ENCODE measurements at regions not wholly inside any gene's neighbourhood (a gene's known extent, or its start where the extent isn't known, plus 50 kb on each side); places are given as distances from the start of the nearest gene placed in this dataset.

- no peak overlapping the region for H3K4me3 ChIP-seq (ENCODE audit: low read depth, low read length)
- no peak for DNase-seq (ENCODE audit: low read depth)
- no peak for TF ChIP-seq CTCF (IDR thresholded peaks at IDR 0.05; ENCODE audit: insufficient read depth, low read depth, low read length, missing control alignments)
Observed at GRCh38 chr11:109508943-109509342, 87.0 kb downstream of the C11orf87 start.

- no peak overlapping the region for H3K4me3 ChIP-seq (ENCODE audit: low read depth, low read length)
- TF ChIP-seq CTCF (IDR thresholded peaks at IDR 0.05; ENCODE audit: insufficient read depth, low read depth, low read length, missing control alignments) = no peak
Observed at GRCh38 chr11:109510316-109510715, 88.3 kb downstream of the C11orf87 start.

GRCh38 chr11:109511598-109511997, 89.6 kb downstream of the C11orf87 start:
- TF ChIP-seq CTCF (IDR thresholded peaks at IDR 0.05; ENCODE audit: insufficient read depth, low read depth, low read length, missing control alignments) = no peak
- no peak overlapping the region for H3K4me3 ChIP-seq (ENCODE audit: low read depth, low read length)
- DNase-seq (ENCODE audit: low read depth) = no peak

More at GRCh38 chr11:109510316-109510715, 88.3 kb downstream of the C11orf87 start:
- no peak for DNase-seq (ENCODE audit: low read depth)

- TF ChIP-seq CTCF (IDR thresholded peaks at IDR 0.05; ENCODE audit: insufficient read depth, low read depth, low read length, missing control alignments) = no peak
- no peak overlapping the region for H3K4me3 ChIP-seq (ENCODE audit: low read depth, low read length)
- no peak for DNase-seq (ENCODE audit: low read depth)
Observed at GRCh38 chr11:109512249-109512648, 90.3 kb downstream of the C11orf87 start.

GRCh38 chr11:109512680-109513079, 90.7 kb downstream of the C11orf87 start:
- no peak for TF ChIP-seq CTCF (IDR thresholded peaks at IDR 0.05; ENCODE audit: insufficient read depth, low read depth, low read length, missing control alignments)
- DNase-seq (ENCODE audit: low read depth) = peak; percentile 5

GRCh38 chr11:109514313-109515018, 92.5 kb downstream of the C11orf87 start:
- H3K4me3 ChIP-seq (ENCODE audit: low read depth, low read length) = no peak overlapping the region
- no peak for DNase-seq (ENCODE audit: low read depth)
- TF ChIP-seq CTCF (IDR thresholded peaks at IDR 0.05; ENCODE audit: insufficient read depth, low read depth, low read length, missing control alignments) = no peak

More at GRCh38 chr11:109512680-109513079, 90.7 kb downstream of the C11orf87 start:
- H3K4me3 ChIP-seq (ENCODE audit: low read depth, low read length) = no peak overlapping the region

GRCh38 chr11:109519253-109519652, 97.3 kb downstream of the C11orf87 start:
- DNase-seq (ENCODE audit: low read depth) = no peak
- no peak for TF ChIP-seq CTCF (IDR thresholded peaks at IDR 0.05; ENCODE audit: insufficient read depth, low read depth, low read length, missing control alignments)
- H3K4me3 ChIP-seq (ENCODE audit: low read depth, low read length) = no peak overlapping the region

Measured in GM12865 (cell line).